ENCODE measurements at regions not wholly inside any gene's neighbourhood (a gene's known extent, or its start where the extent isn't known, plus 50 kb on each side); places are given as distances from the start of the nearest gene placed in this dataset.

DNA sequence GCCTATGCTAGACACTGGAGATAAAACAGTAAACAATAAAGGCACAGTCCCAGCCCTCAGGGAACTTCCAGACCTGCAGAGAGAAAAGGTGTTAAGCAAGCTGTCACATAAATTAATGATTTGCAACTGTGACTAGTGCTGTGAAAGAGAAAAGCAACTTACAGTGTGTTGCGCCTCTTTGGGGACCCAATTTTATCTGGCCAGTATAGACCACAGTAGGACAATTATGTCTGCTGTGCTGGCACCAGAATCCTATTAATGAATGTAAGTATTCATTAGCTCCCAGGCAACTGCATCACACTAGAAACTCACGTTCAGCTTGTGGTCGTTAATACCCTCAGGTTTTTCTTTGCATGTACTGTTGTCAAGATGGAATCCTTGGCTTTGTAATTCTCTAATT lies 55.3 kb upstream of the CHST9 start:
- DNase-seq, result no peak
- ATAC-seq, result no peak
- H3K4me3 ChIP-seq, result no peak overlapping the region
- TF ChIP-seq, protein P1, sequence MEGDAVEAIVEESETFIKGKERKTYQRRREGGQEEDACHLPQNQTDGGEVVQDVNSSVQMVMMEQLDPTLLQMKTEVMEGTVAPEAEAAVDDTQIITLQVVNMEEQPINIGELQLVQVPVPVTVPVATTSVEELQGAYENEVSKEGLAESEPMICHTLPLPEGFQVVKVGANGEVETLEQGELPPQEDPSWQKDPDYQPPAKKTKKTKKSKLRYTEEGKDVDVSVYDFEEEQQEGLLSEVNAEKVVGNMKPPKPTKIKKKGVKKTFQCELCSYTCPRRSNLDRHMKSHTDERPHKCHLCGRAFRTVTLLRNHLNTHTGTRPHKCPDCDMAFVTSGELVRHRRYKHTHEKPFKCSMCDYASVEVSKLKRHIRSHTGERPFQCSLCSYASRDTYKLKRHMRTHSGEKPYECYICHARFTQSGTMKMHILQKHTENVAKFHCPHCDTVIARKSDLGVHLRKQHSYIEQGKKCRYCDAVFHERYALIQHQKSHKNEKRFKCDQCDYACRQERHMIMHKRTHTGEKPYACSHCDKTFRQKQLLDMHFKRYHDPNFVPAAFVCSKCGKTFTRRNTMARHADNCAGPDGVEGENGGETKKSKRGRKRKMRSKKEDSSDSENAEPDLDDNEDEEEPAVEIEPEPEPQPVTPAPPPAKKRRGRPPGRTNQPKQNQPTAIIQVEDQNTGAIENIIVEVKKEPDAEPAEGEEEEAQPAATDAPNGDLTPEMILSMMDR (IDR thresholded peaks at IDR 0.05), result no peak
- H3K27me3 ChIP-seq (ENCODE audit: insufficient read depth in 3 of 3, low read length in 2 of 3), result no peaks in the 10 kb centered on the region
- H3K4me1 ChIP-seq, result no peaks in the 10 kb centered on the region
- H3K27ac ChIP-seq, result no peak overlapping the region
- H3K9me3 ChIP-seq, result no peaks in the 10 kb centered on the region
- no peaks in the 10 kb centered on the region for H3K36me3 ChIP-seq (ENCODE audit: insufficient read depth in 1 of 2, low read depth in 1 of 2)
- intact Hi-C loops (cut with DNase I), result no loop called here
- WGBS, 3 donors, result 76 to 83% (median 80%) methylated on average over 3 of the region's 3 CpGs

DNA sequence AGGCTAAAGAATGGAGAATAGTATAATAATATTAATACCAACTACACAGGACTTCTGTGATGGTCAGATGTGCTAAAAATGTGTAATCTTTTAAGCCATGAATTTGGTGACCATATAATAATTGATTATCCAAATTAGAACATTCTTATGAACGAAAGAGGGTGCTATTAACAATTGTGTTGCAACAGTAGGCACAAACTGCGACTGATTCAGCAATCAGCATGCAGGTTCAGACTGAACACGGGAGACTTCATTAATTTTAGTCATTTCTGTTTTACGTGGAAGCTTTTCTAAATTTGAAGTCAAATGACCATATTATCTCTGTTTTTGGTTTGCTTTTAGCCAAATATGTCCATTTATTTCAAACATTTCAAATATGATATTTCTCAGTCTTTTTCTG lies 54.6 kb upstream of the CHST9 start:
- no peak overlapping the region for H3K4me3 ChIP-seq
- ATAC-seq (no peak), DNase-seq (no peak)
- no peaks in the 10 kb centered on the region for H3K4me1 ChIP-seq
- no peak overlapping the region for H3K27ac ChIP-seq
- no peaks in the 10 kb centered on the region for H3K36me3 ChIP-seq (ENCODE audit: insufficient read depth in 1 of 2, low read depth in 1 of 2)
- no peaks in the 10 kb centered on the region for H3K27me3 ChIP-seq (ENCODE audit: insufficient read depth in 3 of 3, low read length in 2 of 3)
- intact Hi-C loops (cut with DNase I), result no loop called here
- TF ChIP-seq, protein P1 (IDR thresholded peaks at IDR 0.05), result no peak
- WGBS, 3 donors, result 33 to 49% (median 41%) methylated on average over 4 of the region's 4 CpGs
- H3K9me3 ChIP-seq, result no peaks in the 10 kb centered on the region

DNA sequence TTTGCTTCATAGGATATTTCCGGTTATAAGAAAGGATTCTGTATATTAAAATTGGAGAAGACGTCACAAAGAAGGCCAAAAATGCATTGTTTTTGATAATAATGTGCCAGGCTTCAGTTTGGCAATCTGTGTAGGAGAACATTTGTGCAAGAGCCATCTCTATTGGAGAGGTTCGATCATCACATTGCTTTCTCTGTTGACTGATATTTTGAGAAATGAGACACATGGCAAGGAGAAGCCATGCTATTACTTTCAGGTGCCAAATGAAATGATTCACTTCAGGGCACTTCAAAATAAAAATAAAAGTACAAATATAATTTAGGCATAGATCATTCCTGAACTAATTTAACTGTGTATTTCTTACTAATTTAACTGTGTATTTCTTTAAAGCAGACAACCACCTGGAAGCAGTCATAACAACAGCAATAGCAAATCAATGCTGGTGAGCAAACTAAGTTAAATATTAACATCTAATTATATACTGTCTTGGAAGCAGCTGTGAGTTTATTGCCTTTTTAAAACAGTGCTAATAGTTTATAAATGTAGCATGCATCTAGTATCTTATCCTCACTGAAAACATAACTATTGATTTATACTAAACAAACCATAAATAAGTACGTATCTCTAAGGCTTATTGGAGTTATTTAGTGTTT lies 50.2 kb upstream of the CHST9 start:
- no peaks in the 10 kb centered on the region for H3K27me3 ChIP-seq (ENCODE audit: insufficient read depth in 3 of 3, low read length in 2 of 3)
- ATAC-seq, result no peak
- 66 to 84% (median 73%) methylated on average over 4 of the region's 4 CpGs for WGBS, 3 donors
- H3K27ac ChIP-seq, result no peak overlapping the region
- H3K4me1 ChIP-seq, result no peaks in the 10 kb centered on the region
- no peaks in the 10 kb centered on the region for H3K36me3 ChIP-seq (ENCODE audit: insufficient read depth in 1 of 2, low read depth in 1 of 2)
- intact Hi-C loops (cut with DNase I), result no loop called here
- no peak overlapping the region for H3K4me3 ChIP-seq
- H3K9me3 ChIP-seq, result no peaks in the 10 kb centered on the region
- TF ChIP-seq, protein P1 (IDR thresholded peaks at IDR 0.05), result no peak
- DNase-seq, result no peak

All from psoas muscle (tissue), 7 donors.